NOMO-1 treated with DMSO at 0.1 percent for 48 hours (cell line): ENCODE measurements at regions not wholly inside any gene's neighbourhood (a gene's known extent, or its start where the extent isn't known, plus 50 kb on each side); places are given as distances from the start of the nearest gene placed in this dataset.

Source experiments
- DNase-seq: peaks from one replicate; lab custom pipeline; 2025; ENCODE audit not compliant: unreplicated experiment; lab: John Stamatoyannopoulos, UW

GRCh38 chr3:140816372-140817195, 125.1 kb upstream of the SLC25A36 start:
- DNase-seq: peak; percentile 95

- DNase-seq: no peak
Measured at GRCh38 chr3:140821493-140821892, 120.1 kb upstream of the SLC25A36 start.

- DNase-seq: no peak
Measured at GRCh38 chr3:140822401-140823047, 119.1 kb upstream of the SLC25A36 start.

- DNase-seq: no peak
Measured at GRCh38 chr3:140823106-140823505, 118.5 kb upstream of the SLC25A36 start.

DNA sequence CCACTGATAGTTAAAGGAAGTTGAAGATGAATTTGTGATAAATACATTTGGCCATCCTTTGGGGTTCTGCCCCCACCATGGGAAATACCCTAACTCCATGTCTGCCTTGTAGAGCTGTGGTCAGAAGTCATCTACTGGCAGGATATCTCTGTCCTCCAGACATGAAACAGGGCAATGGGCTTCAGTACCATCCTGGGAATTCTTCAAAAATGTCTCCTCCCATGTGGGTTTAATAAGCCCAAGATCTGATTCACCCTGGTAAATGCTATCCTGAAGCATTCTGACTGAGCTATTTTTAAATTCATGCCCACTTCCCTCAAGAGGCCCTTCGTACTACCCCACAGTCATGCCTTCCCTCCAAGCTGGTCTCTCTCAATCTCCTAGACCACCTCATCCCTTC, 113.7 kb upstream of the SLC25A36 start:
- DNase-seq: no peak

DNA sequence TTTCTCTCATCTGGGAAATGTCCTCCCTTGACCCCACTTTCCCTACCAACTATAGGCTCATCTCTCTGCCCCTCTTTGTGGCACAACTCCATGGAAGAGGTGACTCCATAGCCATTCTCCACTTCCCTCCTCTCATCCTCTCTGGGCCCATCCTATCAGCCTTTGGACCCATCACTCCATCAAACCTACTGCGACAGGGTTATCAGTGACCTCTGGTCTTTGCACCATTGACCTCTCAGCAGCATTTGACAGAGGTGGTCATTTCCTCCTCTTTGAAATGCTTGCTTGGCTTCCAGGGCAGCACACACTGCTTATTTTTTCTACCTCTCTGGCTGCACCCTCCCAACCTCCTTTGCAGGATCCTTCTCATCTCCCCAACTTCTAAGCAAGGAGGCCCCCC, 113.1 kb upstream of the SLC25A36 start:
- DNase-seq: no peak

DNA sequence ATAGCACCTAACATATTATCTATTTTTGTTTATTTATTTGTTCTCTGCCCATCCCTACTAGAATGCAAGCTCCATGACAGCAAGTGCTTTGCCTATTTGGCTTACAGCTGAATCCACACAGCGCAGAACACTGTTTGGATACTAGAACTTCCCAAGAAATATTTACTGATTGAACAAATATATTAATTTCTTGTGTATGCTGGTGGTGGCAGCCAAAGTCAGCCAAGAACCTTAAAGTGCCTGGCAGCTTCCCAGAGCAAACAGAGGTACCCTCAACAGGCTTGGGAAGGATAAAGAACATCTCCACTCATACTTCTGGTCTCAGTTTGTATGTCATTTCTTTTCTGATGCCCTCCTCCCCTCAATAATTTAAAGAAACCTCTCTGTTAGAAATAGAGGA, 111.8 kb upstream of the SLC25A36 start:
- no peak for DNase-seq

- DNase-seq: no peak
Measured at GRCh38 chr3:140830391-140830790, 111.2 kb upstream of the SLC25A36 start.

DNA sequence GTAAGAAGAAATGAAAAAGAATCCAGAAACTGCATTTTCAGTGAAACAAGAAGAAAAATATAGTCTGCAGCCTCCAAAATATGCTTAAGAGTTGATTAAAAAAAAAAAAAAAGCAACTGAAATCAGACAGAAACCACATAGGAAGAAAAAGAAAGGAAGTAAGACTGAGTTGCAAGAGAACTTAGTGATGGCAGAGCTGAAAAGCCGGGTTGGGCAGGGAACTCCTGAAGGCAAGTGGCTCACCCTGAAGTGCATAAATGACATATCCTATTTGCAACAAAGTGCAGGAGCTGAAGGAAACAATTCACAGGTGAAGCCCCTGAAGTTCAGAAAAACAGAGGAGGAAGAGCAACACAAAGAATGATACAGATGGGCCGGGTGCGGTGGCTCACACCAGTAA, 108.8 kb upstream of the SLC25A36 start:
- peak; percentile 92 for DNase-seq

DNA sequence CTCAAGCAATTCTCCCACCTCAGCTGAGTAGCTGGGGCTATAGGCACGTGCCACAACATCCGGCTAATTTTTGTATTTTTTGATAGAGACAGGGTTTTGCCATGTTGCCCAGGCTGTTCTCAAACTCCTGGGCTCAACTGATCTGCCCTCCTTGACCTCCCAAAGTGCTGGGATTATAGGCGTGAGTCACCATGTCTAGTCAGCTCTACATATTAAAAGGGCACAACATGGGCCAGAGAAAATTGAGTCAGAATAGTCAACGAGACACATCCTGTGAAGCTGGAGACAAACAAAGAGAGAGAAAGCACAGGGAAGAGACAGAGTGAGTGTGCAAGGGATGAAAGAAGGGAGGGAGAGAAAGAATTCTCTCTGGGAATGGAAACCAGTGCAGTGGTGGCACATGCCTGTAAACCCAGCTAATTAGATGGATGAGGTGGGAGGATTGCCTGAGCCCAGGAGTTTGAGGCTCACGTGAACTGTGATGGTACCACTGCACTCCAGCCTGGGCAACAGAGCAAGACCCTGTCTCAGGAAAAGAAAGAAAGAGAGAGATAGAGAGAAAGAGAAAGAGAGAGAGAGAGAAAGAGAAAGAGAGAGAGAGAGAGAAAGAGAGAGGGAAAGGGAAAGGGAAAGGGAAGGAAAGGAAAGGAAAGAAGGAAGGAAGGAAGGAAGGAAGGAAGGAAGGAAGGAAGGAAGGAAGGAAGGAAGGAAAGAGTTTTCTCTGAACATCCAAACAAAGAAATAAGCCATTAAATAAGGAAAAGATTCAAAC, 107.2 kb upstream of the SLC25A36 start:
- no peak for DNase-seq

DNA sequence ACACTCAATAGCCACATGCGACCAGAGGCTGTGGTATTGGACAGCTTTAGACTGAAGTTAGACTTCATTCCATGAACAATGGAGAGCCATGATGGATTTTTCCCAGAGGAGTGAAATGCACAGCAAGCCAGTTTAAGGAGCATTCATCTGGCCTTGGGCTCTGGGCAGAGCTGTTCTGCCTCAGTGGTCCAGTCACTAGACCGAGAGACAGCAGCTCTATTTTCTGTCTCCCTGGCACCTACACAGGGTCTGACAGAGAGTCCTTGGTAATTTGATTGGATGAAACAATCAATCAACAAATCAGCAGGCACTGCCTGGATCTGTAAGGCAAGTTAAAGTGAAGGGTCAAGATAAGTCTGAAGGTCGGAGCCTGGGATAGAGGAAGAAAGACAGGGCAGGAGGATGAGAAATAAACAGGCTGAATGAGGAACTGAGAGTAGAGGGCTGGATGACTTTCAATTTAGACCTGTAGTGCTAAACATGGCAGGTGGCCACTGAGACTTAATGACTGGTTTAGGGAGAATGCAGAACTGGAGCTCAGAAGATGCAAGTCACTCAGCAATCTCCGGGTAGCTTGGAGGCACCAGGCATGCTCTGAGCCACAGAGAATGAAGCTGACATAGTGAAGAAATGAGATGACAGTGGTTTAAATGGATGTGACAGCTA, 98.5 kb upstream of the SLC25A36 start:
- peak; percentile 100 for DNase-seq

DNA sequence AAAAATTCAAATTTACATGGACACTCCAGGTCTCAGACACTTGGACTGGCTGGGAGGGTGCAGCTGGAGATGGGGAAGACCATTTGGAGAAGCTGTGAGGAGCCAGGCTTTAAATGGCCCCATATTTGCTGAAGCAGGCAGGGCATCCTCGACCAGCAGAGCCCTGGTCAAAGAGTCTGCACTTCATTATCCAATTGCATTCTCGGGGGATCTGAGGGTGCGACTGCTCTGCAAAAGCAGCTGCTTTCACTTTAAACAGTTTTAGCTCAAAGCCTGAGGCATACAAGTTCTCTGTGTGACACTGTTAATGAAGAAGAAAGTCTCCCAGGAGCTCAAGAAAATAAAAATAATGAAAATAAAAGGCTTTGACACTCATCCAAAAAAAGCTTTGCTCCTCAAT, 98.0 kb upstream of the SLC25A36 start:
- DNase-seq: no peak

DNA sequence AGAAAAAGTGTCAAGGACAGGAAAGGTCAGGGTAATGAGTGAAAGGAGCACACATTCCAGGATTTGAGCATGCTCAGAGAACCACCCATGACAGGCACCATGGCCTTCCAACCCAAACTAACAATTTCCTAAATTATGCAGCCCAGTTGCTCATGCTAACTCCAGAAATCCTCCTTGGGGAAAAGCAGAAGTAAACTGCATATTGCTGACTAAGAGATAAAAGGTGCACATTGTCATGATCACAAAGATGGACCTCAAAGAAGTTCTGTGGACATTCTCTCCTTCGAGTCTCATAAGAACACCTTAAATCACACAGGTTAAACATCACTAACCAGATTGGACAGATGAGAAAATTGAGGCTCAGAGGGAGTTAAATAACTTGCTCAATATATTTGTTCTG, 97.6 kb upstream of the SLC25A36 start:
- DNase-seq: no peak

- no peak for DNase-seq
Measured at GRCh38 chr3:140845882-140846281, 95.8 kb upstream of the SLC25A36 start.

DNA sequence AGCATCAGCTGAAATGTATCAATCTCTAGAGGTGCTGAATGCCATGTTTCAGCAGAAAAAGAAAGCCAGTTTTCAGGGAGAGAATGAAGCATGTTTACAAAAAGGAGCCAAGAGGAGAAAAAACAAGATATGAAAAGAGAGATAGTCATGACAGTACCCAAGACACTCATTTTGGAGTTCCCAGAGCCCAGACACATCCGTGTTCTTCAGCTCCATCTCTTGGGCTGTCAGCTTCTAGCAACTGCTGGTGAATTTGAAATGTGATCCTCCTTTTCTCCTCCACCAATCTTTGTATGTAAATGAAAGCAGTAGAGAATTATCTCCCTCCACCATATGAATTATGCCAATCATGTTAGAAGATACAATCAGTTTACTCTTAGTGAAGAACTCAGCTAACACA, 93.0 kb upstream of the SLC25A36 start:
- no peak for DNase-seq

- no peak for DNase-seq
Measured at GRCh38 chr3:140850210-140850955, 91.3 kb upstream of the SLC25A36 start.

DNA sequence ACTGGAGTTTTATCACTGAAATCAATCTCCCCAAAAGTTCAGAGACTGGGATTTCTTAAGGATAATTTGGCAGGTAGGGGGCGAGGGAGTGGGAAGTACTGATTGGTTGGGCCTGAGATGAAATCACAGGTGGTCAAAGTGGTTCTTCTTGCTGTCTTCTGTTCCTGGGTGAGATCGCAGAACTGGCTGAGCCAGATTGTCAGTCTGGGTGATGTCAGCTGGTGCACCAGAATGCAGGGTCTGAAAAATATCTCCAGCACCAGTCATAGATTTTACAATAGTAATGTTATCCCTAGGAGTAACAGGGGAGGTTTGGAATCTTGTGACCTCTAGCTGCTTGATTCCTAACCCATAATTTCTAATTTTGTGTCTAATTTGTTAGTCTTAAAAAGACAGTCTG, 86.7 kb upstream of the SLC25A36 start:
- DNase-seq: no peak

DNA sequence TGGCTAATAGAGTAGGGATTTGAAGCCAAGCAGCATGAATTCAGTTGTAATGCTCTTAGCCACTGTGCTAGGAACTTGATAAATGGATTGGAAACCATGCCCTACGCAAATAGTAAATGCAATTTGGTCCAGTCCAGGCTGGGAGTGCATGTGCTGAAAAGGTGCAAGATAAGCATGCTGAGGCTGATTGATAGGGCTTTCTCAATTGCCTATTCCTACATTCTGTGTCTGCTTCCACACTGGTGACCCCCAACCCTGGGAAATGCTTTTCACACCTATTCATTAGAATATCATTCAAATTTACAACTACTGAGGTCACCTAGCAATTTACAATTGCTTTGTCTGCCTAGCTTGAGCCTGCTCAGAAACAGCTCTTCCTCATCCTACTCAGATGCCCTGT, 84.7 kb upstream of the SLC25A36 start:
- no peak for DNase-seq

DNA sequence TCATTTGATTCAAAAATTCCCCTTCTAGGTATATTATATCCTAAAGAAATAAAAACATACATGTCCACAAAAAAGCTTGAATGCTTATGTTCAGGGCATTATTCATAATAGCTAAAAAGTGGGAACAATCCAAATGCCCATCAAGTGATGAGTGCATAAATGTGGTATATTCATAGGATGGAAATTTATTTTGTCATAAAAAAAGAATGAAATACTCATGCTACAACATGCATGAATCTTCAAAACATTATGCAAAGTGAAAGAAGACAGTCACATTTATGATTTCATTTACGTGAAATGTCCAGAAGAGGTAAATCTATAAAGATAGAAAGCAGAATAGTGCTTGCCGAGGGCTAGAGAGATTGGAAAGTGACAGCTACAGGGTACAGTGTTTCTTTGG, 83.6 kb upstream of the SLC25A36 start:
- no peak for DNase-seq

DNA sequence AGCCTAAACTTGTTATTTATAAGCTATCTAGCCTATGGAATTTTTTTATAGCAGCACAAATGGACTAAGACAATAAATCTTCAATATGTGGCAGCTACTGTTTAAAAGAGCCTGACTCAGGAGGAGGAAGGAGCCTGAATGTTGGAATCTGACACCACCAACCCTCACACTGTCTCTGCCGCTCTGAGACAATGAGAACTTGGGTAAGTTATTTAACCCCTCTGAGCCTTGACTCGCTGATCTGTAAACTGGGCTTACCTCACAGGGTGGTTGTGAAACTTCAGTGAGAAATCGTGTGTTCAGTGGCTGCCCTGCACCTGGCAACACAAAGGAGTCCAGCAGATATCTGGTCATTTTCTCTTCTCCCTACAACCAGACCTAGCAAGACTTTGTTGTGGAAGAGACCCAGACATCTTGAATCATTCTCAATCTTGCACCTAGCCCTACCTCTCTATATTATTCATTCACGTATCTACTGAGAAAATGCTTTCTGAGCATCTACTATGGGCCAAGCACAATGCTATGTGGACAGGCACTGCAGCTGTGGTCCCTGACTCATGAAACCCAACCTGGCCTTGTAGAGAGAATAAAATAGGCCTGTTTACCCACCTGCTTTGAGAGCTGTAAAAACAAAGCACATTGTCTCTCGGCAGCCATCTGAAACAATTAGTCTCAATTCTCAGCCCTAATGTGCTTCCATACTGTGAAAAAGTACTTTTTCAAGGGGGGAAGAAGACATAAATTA, 81.9 kb upstream of the SLC25A36 start:
- no peak for DNase-seq
